HG02981 (cell line): ENCODE measurements at regions not wholly inside any gene's neighbourhood (a gene's known extent, or its start where the extent isn't known, plus 50 kb on each side); places are given as distances from the start of the nearest gene placed in this dataset.
"Not testable (repeated sequence)": the region's sequence is repeated elsewhere in the genome, so short reads cannot be mapped to it uniquely, and the experiment has no call there.

Source experiments
- ATAC-seq: cut with Tn5 transposase; IDR thresholded peaks from one replicate; pipeline ENCODE4 v1.9.1; 2021; ENCODE audit warnings: mild to moderate bottlenecking, moderate library complexity; ENCODE audit not compliant: unreplicated experiment

- ATAC-seq, result no peak
These were observed 403.2 kb downstream of the DSC3 start for GRCh38 chr18:30639361-30639760.

- no peak for ATAC-seq
These were observed 408.3 kb downstream of the DSC3 start for GRCh38 chr18:30634249-30634648.

GRCh38 chr18:30632071-30632698 is 410.4 kb downstream of the DSC3 start:
- no peak for ATAC-seq

- ATAC-seq, result no peak
These were observed 416.6 kb downstream of the DSC3 start for GRCh38 chr18:30625961-30626360.

DNA sequence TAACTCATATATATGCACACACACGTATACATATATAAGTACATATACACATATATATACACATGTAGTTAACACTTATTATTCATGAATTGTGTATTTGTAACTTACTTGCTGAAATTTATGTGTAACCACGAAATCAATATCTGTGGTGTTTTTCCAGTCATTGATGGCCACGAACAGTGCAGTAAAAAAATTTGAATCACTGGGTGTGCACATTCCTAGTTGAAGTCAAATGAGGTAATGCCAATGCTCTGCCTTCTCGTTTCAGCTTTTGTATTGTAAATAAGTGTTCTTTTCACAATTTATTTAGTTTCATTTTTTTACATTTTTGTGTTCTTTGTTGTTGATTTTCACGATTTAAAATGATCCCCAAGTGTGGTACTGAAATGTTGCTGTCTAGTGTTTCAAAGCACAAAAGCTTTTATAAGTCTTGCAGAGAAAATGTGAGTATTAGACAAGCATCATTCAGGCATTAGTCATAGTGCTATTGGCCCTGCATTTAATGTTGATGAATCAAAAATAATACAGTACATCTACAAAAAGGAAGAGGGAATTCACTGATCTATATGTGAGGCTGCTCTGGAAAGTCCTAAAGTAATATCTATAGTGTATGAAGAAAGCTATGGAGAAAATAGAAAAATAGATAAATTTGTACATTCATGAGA is 419.0 kb downstream of the DSC3 start:
- ATAC-seq, result no peak

DNA sequence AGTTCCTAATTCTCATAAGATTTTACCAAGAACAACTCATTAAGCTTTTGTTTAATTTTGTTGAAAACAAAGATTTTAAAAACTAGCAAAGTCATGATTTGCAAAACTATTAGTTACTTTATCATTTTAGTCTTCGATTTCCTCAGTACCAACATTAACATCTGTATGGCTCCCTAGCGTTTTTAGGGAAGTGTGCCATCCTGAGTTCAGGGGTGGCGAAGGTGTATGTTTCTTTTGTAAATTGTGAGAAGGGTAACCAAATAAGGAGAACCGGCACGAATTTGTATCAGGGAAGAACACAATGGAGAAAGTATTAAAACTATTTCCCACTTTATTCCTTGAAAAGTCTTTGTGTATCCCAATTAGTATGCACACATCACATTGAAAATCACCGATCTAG is 419.9 kb downstream of the DSC3 start:
- no peak for ATAC-seq

DNA sequence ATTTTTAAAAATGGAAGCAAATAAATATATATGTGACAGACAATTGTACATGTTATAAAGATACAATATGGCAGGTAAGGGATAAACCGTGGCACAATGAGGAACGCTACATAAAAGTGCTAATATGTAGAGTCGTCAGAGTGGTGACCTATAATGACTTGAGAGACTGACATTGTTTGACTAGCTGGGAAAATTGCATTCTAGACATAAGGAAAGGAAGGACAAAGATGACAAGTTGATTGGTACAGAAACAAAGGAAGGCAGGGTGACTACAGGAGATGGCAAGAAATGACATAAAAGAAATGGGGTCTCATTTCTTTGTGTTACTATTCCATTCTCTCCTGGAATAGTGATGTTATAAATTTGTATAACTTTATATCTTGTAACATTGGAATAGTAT is 420.4 kb downstream of the DSC3 start:
- ATAC-seq, result no peak

DNA sequence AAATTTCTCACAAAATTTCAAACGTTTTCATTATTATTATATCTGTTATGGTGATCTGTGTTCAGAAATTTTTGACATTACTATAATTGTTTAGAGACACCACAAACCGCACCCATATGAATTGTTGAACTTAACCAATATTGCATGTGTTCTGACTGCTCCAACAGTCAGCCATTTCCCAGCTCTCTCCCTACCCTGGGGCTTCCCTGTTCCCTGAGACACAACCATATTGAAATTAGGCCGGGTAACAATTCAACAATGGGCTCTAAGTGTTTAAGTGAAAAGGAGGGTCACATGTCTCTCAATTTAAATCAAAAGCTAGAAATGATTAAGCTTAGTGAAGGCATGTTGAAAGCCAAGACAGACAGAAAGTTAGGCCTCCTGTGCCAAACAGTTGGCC is 424.0 kb downstream of the DSC3 start:
- ATAC-seq, result no peak

DNA sequence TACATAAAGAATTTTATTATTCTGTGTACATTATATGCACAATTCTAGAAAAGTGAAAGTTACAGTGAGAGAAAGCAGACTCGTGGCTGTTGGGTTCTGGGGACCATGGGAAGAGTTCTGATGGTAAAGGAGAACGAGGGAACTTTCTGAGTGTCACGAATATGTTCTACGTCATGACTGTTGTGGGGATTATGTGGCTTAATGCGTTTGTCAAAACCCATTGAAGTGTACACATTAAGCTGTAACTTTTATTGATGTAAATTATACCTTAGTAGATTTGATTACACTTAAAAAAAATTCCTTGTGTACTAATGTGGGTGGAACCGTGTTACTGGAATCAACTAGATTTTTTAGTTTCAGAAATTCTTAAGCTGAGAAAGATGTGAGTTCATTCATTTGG is 426.1 kb downstream of the DSC3 start:
- no peak for ATAC-seq

DNA sequence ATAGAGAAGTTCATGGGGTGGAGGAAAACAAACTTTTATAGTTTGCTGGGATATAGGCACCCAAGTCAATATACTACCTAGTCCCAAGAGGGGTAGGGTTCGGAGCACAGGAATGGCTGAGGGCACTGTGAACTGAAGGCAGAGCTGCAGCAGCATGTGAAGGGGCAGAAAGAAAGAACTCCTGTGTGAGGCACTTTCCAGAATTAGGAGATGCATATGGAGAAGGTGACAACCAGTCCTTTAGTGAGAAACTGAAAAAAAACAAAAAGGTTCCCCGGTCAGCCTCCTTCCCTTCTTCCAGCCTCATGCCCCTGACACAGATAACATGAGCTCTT is 429.1 kb downstream of the DSC3 start:
- no peak for ATAC-seq

DNA sequence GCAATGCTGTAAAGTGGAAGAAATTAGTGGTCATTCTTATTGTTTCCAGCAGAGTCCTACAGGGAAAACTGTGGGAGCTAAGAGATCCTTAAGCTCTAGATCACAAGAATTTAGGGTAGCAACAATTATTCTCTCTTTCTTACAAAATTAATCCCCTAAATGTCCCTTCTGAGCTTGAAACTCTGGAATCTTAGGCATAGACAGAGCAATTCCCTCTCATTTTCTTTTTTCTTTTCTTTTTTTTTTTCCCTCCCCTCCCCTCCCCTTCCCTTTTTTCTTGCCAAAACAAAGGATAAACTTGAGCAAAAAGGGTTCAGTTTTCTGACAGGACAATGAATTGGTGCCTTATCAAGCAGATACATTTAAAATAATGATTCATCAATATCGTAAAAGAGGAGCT is 441.0 kb downstream of the DSC3 start:
- ATAC-seq, result no peak

GRCh38 chr18:30597202-30597601 is 445.3 kb downstream of the DSC3 start:
- no peak for ATAC-seq

- ATAC-seq, result no peak
These were observed 445.9 kb downstream of the DSC3 start for GRCh38 chr18:30596635-30597034.

DNA sequence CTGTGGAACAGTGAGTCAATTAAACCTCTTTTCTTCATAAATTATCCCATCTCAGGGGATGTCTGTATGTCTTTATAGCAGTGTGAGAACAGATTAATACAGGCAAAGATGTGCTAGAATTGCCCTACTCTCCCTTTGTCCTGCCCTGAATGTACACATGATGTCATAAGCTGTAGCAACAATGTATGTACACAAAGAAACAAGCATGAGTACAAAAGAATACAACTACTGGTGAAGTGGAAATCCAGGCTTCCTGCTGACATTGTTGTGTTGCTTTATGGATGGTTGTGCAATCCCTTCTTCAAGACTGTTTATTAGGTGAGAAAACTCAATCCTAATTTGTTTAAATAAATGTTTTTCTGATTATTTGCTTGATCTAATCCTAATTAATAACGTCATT is 446.6 kb downstream of the DSC3 start:
- ATAC-seq, result no peak

DNA sequence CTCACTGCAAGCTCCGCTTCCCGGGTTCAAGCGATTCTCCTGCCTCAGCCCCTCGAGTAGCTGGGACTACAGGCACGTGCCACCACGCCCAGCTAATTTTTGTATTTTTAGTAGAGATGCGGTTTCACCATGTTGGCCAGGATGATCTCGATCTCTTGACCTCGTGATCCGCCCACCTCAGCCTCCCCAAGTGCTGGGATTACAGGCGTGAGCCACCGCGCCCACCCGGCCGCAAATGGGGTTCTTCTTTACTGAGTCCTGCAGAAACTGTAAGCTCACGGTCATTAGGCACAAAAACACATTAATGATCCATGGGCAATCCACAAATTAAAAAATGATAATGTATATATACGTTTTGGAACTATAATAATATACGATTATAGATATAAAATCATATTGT is 447.6 kb downstream of the DSC3 start:
- not testable (repeated sequence) for ATAC-seq

- ATAC-seq, result no peak
These were observed 451.1 kb downstream of the DSC3 start for GRCh38 chr18:30591462-30591861.

- ATAC-seq, result no peak
These were observed 453.8 kb downstream of the DSC3 start for GRCh38 chr18:30588673-30589164.

- ATAC-seq, result no peak
These were observed 458.8 kb downstream of the DSC3 start for GRCh38 chr18:30583768-30584167.

DNA sequence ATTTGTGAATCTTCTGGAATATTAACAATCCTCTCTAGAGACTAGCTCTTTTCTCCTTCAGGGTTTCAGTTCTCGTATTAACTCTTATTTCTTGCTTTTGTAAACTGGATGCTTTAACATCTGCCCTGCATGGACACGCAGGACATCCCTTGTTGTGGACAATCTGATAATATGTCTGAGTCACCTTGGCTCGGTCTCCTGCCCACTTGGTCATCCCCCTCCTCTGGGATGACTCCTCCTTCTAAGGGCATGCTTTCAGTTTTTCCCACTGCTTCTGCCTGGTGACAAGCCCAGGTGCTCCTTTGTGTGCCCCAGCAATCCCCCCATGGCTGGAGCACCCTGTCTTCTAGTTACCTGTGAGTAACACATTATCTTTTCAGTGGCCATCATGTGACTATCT is 460.5 kb downstream of the DSC3 start:
- no peak for ATAC-seq

DNA sequence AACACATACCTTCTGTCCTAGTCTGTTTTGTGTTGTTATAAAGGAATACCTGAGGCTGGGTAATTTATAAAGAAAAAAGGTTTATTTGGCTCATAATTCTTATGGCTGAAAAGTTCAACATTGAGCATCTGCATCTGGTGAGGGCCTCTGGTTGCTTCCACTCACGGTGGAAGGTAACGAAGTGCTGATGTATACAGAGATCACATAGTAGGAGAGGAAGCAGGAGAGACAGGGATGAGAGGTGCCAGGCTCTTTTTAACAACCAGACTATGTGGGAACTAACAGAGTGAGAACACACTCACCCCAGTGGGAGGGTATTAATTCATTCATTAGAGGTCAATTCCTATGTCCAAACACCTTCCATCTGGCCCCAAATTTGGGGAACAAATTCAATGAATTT is 463.8 kb downstream of the DSC3 start:
- ATAC-seq, result no peak

GRCh38 chr18:30572214-30572613 is 470.3 kb downstream of the DSC3 start:
- no peak for ATAC-seq

DNA sequence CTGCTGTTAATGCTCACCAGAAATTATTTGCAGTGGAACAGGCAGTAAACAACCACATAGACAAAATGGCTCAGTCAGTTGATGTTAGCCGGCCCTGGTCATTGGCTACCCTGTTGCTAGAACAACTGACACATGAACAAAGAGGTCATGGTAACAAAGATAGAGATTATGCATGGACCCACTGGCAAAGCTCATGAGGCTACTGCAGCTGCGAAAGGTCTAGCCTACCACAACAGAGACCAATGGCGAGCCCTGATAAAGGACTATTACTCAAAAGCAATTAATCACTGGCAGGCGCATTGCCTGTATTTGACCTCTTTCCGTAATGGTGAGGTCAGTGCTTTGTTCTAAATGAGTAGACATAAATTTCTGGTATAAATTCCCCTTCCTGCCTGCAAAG is 474.2 kb downstream of the DSC3 start:
- ATAC-seq, result no peak

DNA sequence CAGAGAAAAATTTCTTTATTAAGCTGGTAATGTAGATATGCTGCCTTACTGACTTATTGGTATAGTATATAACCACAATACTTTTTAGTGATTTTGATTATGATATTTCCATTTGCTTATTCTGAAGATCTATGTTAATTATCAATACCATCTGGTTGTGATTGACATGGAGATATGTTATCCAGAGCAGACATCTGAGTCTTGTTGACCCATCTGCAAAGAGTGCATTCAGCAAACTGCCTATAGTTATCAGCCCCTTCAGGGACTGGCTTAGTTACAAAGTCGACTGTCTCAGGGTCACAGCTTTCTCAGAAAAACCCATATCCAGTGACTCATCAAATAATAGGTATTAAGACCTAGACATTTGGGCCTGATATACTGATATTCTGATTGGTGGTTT is 475.7 kb downstream of the DSC3 start:
- no peak for ATAC-seq
